H1 (cell line): ENCODE measurements at regions not wholly inside any gene's neighbourhood (a gene's known extent, or its start where the extent isn't known, plus 50 kb on each side); places are given as distances from the start of the nearest gene placed in this dataset.

ENCODE experiments used
- CTCF ChIA-PET: fragments of 300-600 bp; sonication (Branson Sonifier 250); formaldehyde crosslinking; loops from one replicate; lab custom pipeline; 2021; ENCODE audit not compliant: partially characterized antibody; lab: Charles Lee
- POLR2A ChIA-PET: fragments of 300-600 bp; sonication (Branson Sonifier 250); formaldehyde crosslinking; loops from one replicate; lab custom pipeline; 2021; ENCODE audit warnings: inconsistent platforms; ENCODE audit not compliant: partially characterized antibody; lab: Charles Lee
- DNase-seq, 2 experiments: peaks; one replicate each; pipeline versions ENCODE4 v3.0.0 to v3.0.0-alpha.2; 2010 to 2022; ENCODE audit warnings: low spot score in 2 of 2, low read depth in 1 of 2, mixed read lengths in 1 of 2
- FAIRE-seq: peaks from 2 replicates; lab custom pipeline; 2011; peaks lifted over from hg19 to GRCh38; lab: Jason Lieb, UNC
- H2AFZ ChIP-seq: 2 replicates; pipeline ENCODE4 v1.8.1; 2012; ENCODE audit warnings: low read length, inconsistent platforms
- H2AK5ac ChIP-seq: 2 replicates; pipeline ENCODE4 v1.6.1; 2013; ENCODE audit warnings: low read depth, low read length
- H2BK120ac ChIP-seq: replicated peaks from 2 replicates; pipeline ENCODE3; 2013; ENCODE audit warnings: low read depth, low read length, inconsistent platforms
- H2BK12ac ChIP-seq: 2 replicates; pipeline ENCODE4 v1.6.1; 2013; ENCODE audit warnings: low read depth, low read length
- H2BK15ac ChIP-seq: 2 replicates; pipeline ENCODE4 v1.6.1; 2013; ENCODE audit warnings: low read length
- H2BK20ac ChIP-seq: 2 replicates; pipeline ENCODE4 v1.6.1; 2013; ENCODE audit warnings: low read length
- H2BK5ac ChIP-seq: 2 replicates; pipeline ENCODE4 v1.6.1; 2013; ENCODE audit warnings: low read depth, low read length
- H3K14ac ChIP-seq: 2 replicates; pipeline ENCODE4 v1.6.1; 2013; ENCODE audit warnings: inconsistent platforms; ENCODE audit not compliant: insufficient read length
- H3K18ac ChIP-seq: 2 replicates; pipeline ENCODE4 v1.6.1; 2013; ENCODE audit warnings: low read length; ENCODE audit errors: extremely low read depth
- H3K23ac ChIP-seq: 2 replicates; pipeline ENCODE4 v1.6.1; 2013; ENCODE audit warnings: inconsistent platforms; ENCODE audit not compliant: insufficient read length
- H3K23me2 ChIP-seq: 2 replicates; pipeline ENCODE4 v1.6.1; 2013; ENCODE audit warnings: low read depth, low read length
- H3K27ac ChIP-seq: 2 replicates; pipeline ENCODE4 v1.6.1; 2011; ENCODE audit warnings: low read depth, low read length, inconsistent platforms
- H3K27me3 ChIP-seq, 4 experiments: replicated peaks in 1 of 4; 1 replicate in 1 of 4; 2 replicates in 3 of 4; pipeline versions ENCODE4 v1.6.1 to v1.8.1; 2011 to 2013; ENCODE audit warnings: low read length in 3 of 4, mild to moderate bottlenecking in 3 of 4, inconsistent platforms in 2 of 4, mixed read lengths in 2 of 4, moderate library complexity in 1 of 4; ENCODE audit not compliant: control insufficient read depth in 3 of 4, insufficient read depth in 3 of 4; ENCODE audit errors: extremely low read depth in 1 of 4
- H3K36me3 ChIP-seq, 4 experiments: 2 replicates each; pipeline versions ENCODE4 v1.6.1 to v1.8.1; 2011 to 2013; ENCODE audit warnings: mild to moderate bottlenecking in 4 of 4, low read length in 3 of 4, moderate library complexity in 2 of 4, control low read depth in 1 of 4, inconsistent platforms in 1 of 4; ENCODE audit not compliant: insufficient read depth in 4 of 4, control insufficient read depth in 2 of 4
- H3K4ac ChIP-seq: replicated peaks from 2 replicates; pipeline ENCODE3; 2013; ENCODE audit warnings: low read length, low read depth, mixed read lengths, inconsistent platforms; ENCODE audit not compliant: insufficient read length
- H3K4me1 ChIP-seq, 4 experiments: replicated peaks in 1 of 4; 1 replicate in 1 of 4; 2 replicates in 3 of 4; pipeline versions ENCODE4 v1.6.1 to v1.8.1; 2011 to 2013; ENCODE audit warnings: low read length in 3 of 4, inconsistent platforms in 2 of 4, mixed read lengths in 1 of 4; ENCODE audit not compliant: insufficient read depth in 4 of 4, control insufficient read depth in 3 of 4
- H3K4me2 ChIP-seq, 2 experiments: 2 replicates each; pipeline versions ENCODE4 v1.6.1 to v1.8.1; 2011 to 2013; ENCODE audit warnings: low read depth in 2 of 2, low read length in 2 of 2, control low read depth in 1 of 2, inconsistent platforms in 1 of 2, mild to moderate bottlenecking in 1 of 2; ENCODE audit not compliant: insufficient read depth in 1 of 2
- H3K4me3 ChIP-seq, 4 experiments: fragments of 200-600, 300-600 bp in 1 of 4; sonication (generic), shearing (Covaris generic), sonication (Bioruptor Twin) in 1 of 4; 2 replicates each; pipeline versions ENCODE4 v1.5.1 to v1.8.1; 2011 to 2016; ENCODE audit warnings: low read length in 4 of 4, low read depth in 3 of 4, control low read depth in 2 of 4, inconsistent platforms in 2 of 4, mild to moderate bottlenecking in 2 of 4, mixed read lengths in 1 of 4, moderate library complexity in 1 of 4; ENCODE audit not compliant: insufficient read depth in 2 of 4; ENCODE audit errors: extremely low read depth in 1 of 4
- H3K56ac ChIP-seq: replicated peaks from 2 replicates; pipeline ENCODE3; 2013; ENCODE audit warnings: low read depth, mild to moderate bottlenecking, mixed read lengths, low read length, inconsistent platforms; ENCODE audit not compliant: insufficient read length
- H3K79me1 ChIP-seq: 2 replicates; pipeline ENCODE4 v1.6.1; 2013; ENCODE audit warnings: low read depth, low read length, control low read depth
- H3K79me2 ChIP-seq, 2 experiments: 2 replicates each; pipeline versions ENCODE4 v1.6.1 to v1.8.1; 2012 to 2013; ENCODE audit warnings: low read length in 2 of 2, mild to moderate bottlenecking in 2 of 2, inconsistent platforms in 1 of 2; ENCODE audit not compliant: insufficient read depth in 2 of 2, control insufficient read depth in 1 of 2
- H3K9ac ChIP-seq, 4 experiments: replicated peaks in 1 of 4; 1 replicate in 1 of 4; 2 replicates in 3 of 4; pipeline versions ENCODE4 v1.6.1 to v1.8.1; 2011 to 2013; ENCODE audit warnings: low read depth in 3 of 4, low read length in 3 of 4, control low read depth in 2 of 4, mild to moderate bottlenecking in 2 of 4, moderate library complexity in 2 of 4, inconsistent platforms in 1 of 4; ENCODE audit errors: extremely low read depth in 1 of 4
- H3K9me3 ChIP-seq, 2 experiments: 2 replicates each; pipeline versions ENCODE4 v1.6.1 to v1.8.1; 2012 to 2013; ENCODE audit warnings: mild to moderate bottlenecking in 2 of 2, moderate library complexity in 2 of 2, control low read depth in 1 of 2, inconsistent platforms in 1 of 2, low read depth in 1 of 2, low read length in 1 of 2, mixed read lengths in 1 of 2; ENCODE audit not compliant: insufficient read depth in 2 of 2
- H4K20me1 ChIP-seq, 2 experiments: replicated peaks in 1 of 2; 2 replicates each; pipeline versions ENCODE3 to v1.8.1; 2011 to 2013; ENCODE audit warnings: inconsistent platforms in 2 of 2, low read length in 2 of 2, mild to moderate bottlenecking in 1 of 2; ENCODE audit not compliant: insufficient read depth in 2 of 2, control insufficient read depth in 1 of 2
- H4K5ac ChIP-seq: 2 replicates; pipeline ENCODE4 v1.6.1; 2013; ENCODE audit warnings: low read length, low read depth, mixed read lengths, inconsistent platforms; ENCODE audit not compliant: insufficient read length
- H4K8ac ChIP-seq: 2 replicates; pipeline ENCODE4 v1.8.0; 2013; ENCODE audit warnings: mild to moderate bottlenecking, moderate library complexity, low read length, inconsistent platforms; ENCODE audit not compliant: insufficient read depth; ENCODE audit errors: extremely low read depth
- H4K91ac ChIP-seq: replicated peaks from 2 replicates; pipeline ENCODE3; 2013; ENCODE audit warnings: low read length, mixed read lengths, inconsistent platforms; ENCODE audit not compliant: insufficient read length
- CHD1 ChIP-seq: IDR thresholded peaks from 2 replicates; pipeline ENCODE4 v1.6.1; 2012; ENCODE audit warnings: low read depth, low read length, improper control_type of control experiment
- GABPA ChIP-seq: IDR thresholded peaks from 2 replicates; pipeline ENCODE4 v1.6.1; 2011; ENCODE audit warnings: mild to moderate bottlenecking, low read length, moderate library complexity, borderline replicate concordance; ENCODE audit not compliant: insufficient read depth
- POLR2AphosphoS5 ChIP-seq: IDR thresholded peaks from 2 replicates; pipeline ENCODE4 v1.6.1; 2011; ENCODE audit warnings: low read depth, low read length
- RBBP5 ChIP-seq: IDR thresholded peaks from 2 replicates; pipeline ENCODE4 v1.7.1; 2012; ENCODE audit warnings: low read depth, mild to moderate bottlenecking, inconsistent platforms, low read length, moderate library complexity, borderline replicate concordance
- SUZ12 ChIP-seq: fragments of 200-600 bp; sonication (generic); IDR thresholded peaks from 2 replicates; pipeline ENCODE4 v1.6.1; 2012; ENCODE audit warnings: mild to moderate bottlenecking, inconsistent platforms, low read length, moderate library complexity, mixed read lengths
- TCF12 ChIP-seq: IDR thresholded peaks from 2 replicates; pipeline ENCODE4 v1.6.1; 2011; ENCODE audit warnings: low read depth, mild to moderate bottlenecking, low read length
- WGBS, 2 experiments: shearing (Covaris generic) in 1 of 2; methylation state at CpG; one replicate each; pipeline versions ENCODE4 v1.1.6 to v1.1.7; 2013 to 2015; ENCODE audit warnings: low lambda C conversion rate in 2 of 2, mixed read lengths in 2 of 2, inconsistent platforms in 1 of 2, low coverage in 1 of 2, missing lambda C conversion rate in 1 of 2; ENCODE audit not compliant: insufficient replicate concordance in 2 of 2, insufficient coverage in 1 of 2, insufficient read length in 1 of 2; ENCODE audit errors: extremely low coverage in 1 of 2, missing lambda C conversion rate in 1 of 2; 5-methylcytosine and 5-hydroxymethylcytosine counted together
- TF ChIP-seq, protein P1 (sequence below): IDR thresholded peaks from 2 replicates; pipeline ENCODE4 v1.6.1; 2012; ENCODE audit warnings: inconsistent platforms
- TF ChIP-seq, protein P2 (sequence below): IDR thresholded peaks from 2 replicates; pipeline ENCODE4 v1.6.1; 2012; ENCODE audit warnings: low read length, inconsistent platforms
- TF ChIP-seq, protein P3 (sequence below): IDR thresholded peaks from 2 replicates; pipeline ENCODE4 v1.6.1; 2011; ENCODE audit warnings: low read depth, mild to moderate bottlenecking, low read length; ENCODE audit not compliant: insufficient read depth
- TF ChIP-seq, protein P4 (sequence below), 3 experiments: IDR thresholded peaks; 1 replicate in 2 of 3; 2 replicates in 1 of 3; pipeline versions ENCODE4 v1.5.1 to v1.6.1; 2011; ENCODE audit warnings: low read length in 3 of 3, mild to moderate bottlenecking in 3 of 3, inconsistent platforms in 2 of 3, low read depth in 1 of 3, moderate library complexity in 1 of 3; ENCODE audit not compliant: insufficient read depth in 1 of 3; ENCODE audit errors: control extremely low read depth in 1 of 3

DNA sequence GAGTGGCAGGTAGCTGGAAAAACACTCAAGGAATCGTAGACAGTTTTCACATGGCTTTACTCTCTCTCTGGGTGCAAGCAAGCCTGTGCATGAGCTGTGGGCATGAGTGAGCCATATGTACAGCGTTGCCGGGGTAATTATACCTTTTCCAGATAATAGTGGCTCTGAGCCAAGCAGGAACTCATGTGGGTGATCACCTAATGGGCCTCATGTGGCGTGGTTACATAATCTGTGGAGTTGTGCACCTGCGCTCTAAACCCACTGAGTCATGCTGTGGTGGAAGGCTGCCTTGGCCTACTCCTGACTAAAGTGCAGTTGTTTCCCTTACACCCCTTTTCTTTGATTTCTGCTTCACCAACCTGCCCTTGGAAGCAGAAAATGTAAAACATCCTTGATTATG is 1564.5 kb upstream of the PCDH10 start:
- H3K23ac ChIP-seq, result no peak overlapping the region
- TF ChIP-seq SUZ12 (no peak), CHD1 (no peak), TCF12 (no peak), GABPA (no peak), RBBP5 (no peak), POLR2AphosphoS5 (no peak)
- TF ChIP-seq, protein P1, sequence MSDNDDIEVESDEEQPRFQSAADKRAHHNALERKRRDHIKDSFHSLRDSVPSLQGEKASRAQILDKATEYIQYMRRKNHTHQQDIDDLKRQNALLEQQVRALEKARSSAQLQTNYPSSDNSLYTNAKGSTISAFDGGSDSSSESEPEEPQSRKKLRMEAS, result no peak
- TF ChIP-seq, protein P2, sequence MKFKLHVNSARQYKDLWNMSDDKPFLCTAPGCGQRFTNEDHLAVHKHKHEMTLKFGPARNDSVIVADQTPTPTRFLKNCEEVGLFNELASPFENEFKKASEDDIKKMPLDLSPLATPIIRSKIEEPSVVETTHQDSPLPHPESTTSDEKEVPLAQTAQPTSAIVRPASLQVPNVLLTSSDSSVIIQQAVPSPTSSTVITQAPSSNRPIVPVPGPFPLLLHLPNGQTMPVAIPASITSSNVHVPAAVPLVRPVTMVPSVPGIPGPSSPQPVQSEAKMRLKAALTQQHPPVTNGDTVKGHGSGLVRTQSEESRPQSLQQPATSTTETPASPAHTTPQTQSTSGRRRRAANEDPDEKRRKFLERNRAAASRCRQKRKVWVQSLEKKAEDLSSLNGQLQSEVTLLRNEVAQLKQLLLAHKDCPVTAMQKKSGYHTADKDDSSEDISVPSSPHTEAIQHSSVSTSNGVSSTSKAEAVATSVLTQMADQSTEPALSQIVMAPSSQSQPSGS, result no peak
- TF ChIP-seq, protein P3, sequence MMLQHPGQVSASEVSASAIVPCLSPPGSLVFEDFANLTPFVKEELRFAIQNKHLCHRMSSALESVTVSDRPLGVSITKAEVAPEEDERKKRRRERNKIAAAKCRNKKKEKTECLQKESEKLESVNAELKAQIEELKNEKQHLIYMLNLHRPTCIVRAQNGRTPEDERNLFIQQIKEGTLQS, result no peak
- TF ChIP-seq, protein P4, sequence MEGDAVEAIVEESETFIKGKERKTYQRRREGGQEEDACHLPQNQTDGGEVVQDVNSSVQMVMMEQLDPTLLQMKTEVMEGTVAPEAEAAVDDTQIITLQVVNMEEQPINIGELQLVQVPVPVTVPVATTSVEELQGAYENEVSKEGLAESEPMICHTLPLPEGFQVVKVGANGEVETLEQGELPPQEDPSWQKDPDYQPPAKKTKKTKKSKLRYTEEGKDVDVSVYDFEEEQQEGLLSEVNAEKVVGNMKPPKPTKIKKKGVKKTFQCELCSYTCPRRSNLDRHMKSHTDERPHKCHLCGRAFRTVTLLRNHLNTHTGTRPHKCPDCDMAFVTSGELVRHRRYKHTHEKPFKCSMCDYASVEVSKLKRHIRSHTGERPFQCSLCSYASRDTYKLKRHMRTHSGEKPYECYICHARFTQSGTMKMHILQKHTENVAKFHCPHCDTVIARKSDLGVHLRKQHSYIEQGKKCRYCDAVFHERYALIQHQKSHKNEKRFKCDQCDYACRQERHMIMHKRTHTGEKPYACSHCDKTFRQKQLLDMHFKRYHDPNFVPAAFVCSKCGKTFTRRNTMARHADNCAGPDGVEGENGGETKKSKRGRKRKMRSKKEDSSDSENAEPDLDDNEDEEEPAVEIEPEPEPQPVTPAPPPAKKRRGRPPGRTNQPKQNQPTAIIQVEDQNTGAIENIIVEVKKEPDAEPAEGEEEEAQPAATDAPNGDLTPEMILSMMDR (IDR thresholded peaks at IDR 0.05; ENCODE audit: control extremely low read depth in 1 of 3, insufficient read depth in 1 of 3, low read depth in 1 of 3, low read length in 3 of 3), result no peak

More for the DNA sequence above, 1564.5 kb upstream of the PCDH10 start:
- H3K4me1 ChIP-seq, result no peaks in the 10 kb centered on the region
- H3K4ac ChIP-seq, result no peak overlapping the region
- CTCF ChIA-PET, result no interaction called here
- H3K14ac ChIP-seq, result no peak overlapping the region
- no peak overlapping the region for H2AFZ ChIP-seq
- 96% methylated on average over 5 of the region's 5 CpGs; no CpG with 5 or more reads in 1 of the 2 experiments for WGBS, 2 experiments
- POLR2A ChIA-PET, result no interaction called here
- H3K27ac ChIP-seq, result no peak overlapping the region
- no peaks in the 10 kb centered on the region for H3K79me1 ChIP-seq
- peaks cover 2 to 4% of the 10 kb centered on the region in 2 experiments; a peak in 1 of 4 replicates for H3K9me3 ChIP-seq
- no peak overlapping the region for H3K4me3 ChIP-seq
- H3K18ac ChIP-seq, result no peak overlapping the region
- no peak overlapping the region for H4K8ac ChIP-seq
- no peak overlapping the region for H2BK5ac ChIP-seq
- H3K4me2 ChIP-seq, result no peak overlapping the region
- no peak overlapping the region for H2BK120ac ChIP-seq
- no peak overlapping the region for H2BK12ac ChIP-seq
- H3K36me3 ChIP-seq, result no peaks in the 10 kb centered on the region
- H4K5ac ChIP-seq, result no peak overlapping the region
- H3K23me2 ChIP-seq, result no peaks in the 10 kb centered on the region
- no peak overlapping the region for H2BK20ac ChIP-seq
- no peak overlapping the region for H2AK5ac ChIP-seq
- no peak overlapping the region for H3K56ac ChIP-seq
- FAIRE-seq (no peak), DNase-seq (no peak)
- H4K20me1 ChIP-seq, result no peaks in the 10 kb centered on the region
- H3K27me3 ChIP-seq, result no peaks in the 10 kb centered on the region
- no peak overlapping the region for H3K9ac ChIP-seq
- no peak overlapping the region for H2BK15ac ChIP-seq
- H3K79me2 ChIP-seq, result no peaks in the 10 kb centered on the region
- no peak overlapping the region for H4K91ac ChIP-seq
